ENCODE measurements at regions not wholly inside any gene's neighbourhood (a gene's known extent, or its start where the extent isn't known, plus 50 kb on each side); places are given as distances from the start of the nearest gene placed in this dataset.

- TF ChIP-seq MYC (IDR thresholded peaks at IDR 0.05; ENCODE audit: low read depth, low read length) (no peak), POLR2A (IDR thresholded peaks at IDR 0.05; ENCODE audit: low read depth, low read length) (no peak), CTCF (IDR thresholded peaks at IDR 0.05; ENCODE audit: extremely low read depth in 1 of 2, insufficient read depth in 1 of 2, low read depth in 1 of 2, low read length in 2 of 2) (no peak), JUN (IDR thresholded peaks at IDR 0.05; ENCODE audit: borderline replicate concordance, insufficient read depth, insufficient read length, low read depth) (no peak), MAX (IDR thresholded peaks at IDR 0.05; ENCODE audit: insufficient read depth, insufficient read length) (no peak), EZH2 (IDR thresholded peaks at IDR 0.05; ENCODE audit: borderline replicate concordance, low read depth, low read length, severe bottlenecking) (no peak), FOS (IDR thresholded peaks at IDR 0.05; ENCODE audit: borderline replicate concordance, insufficient read depth, low read length) (no peak), POLR2AphosphoS5 (IDR thresholded peaks at IDR 0.05; ENCODE audit: insufficient read depth, low read depth, low read length) (no peak), GATA2 (IDR thresholded peaks at IDR 0.05; ENCODE audit: insufficient read depth, insufficient read length, low read depth, low read length) (no peak)
Measured at GRCh38 chr2:198279026-198279425, 474.6 kb downstream of the PLCL1 start.
